Lung microvascular endothelial cell (primary cell): ENCODE measurements at regions not wholly inside any gene's neighbourhood (a gene's known extent, or its start where the extent isn't known, plus 50 kb on each side); places are given as distances from the start of the nearest gene placed in this dataset.

ENCODE experiments used
- DNase-seq, 2 donors: peaks; one replicate each; pipeline versions ENCODE4 v3.0.0 to v3.0.0-alpha.2; 2010; ENCODE audit warnings: low read depth in 2 of 2

GRCh38 chr3:194249323-194250097, 101.6 kb downstream of the CPN2 start:
- DNase-seq = no peak

GRCh38 chr3:194250098-194251002, 100.8 kb downstream of the CPN2 start:
- DNase-seq = peak; percentile 40 to 53

- DNase-seq = no peak
These were observed 100.1 kb downstream of the CPN2 start for GRCh38 chr3:194251007-194251406.

GRCh38 chr3:194251461-194251860, 99.7 kb downstream of the CPN2 start:
- no peak for DNase-seq

- no peak for DNase-seq
These were observed 99.1 kb downstream of the CPN2 start for GRCh38 chr3:194251891-194252560.

- DNase-seq = no peak
These were observed 97.9 kb downstream of the CPN2 start for GRCh38 chr3:194253270-194253669.

GRCh38 chr3:194254040-194254439, 97.1 kb downstream of the CPN2 start:
- no peak for DNase-seq

GRCh38 chr3:194255252-194256039, 95.7 kb downstream of the CPN2 start:
- peak; percentile 97 to 99 for DNase-seq

- DNase-seq = no peak
These were observed 94.8 kb downstream of the CPN2 start for GRCh38 chr3:194256040-194256945.

GRCh38 chr3:194257151-194257621, 93.9 kb downstream of the CPN2 start:
- DNase-seq = no peak

- no peak for DNase-seq
These were observed 93.0 kb downstream of the CPN2 start for GRCh38 chr3:194257916-194258668.

GRCh38 chr3:194259982-194260766, 91.0 kb downstream of the CPN2 start:
- DNase-seq = peak in 1 of 2 donors; percentile 67

- DNase-seq = no peak
These were observed 89.5 kb downstream of the CPN2 start for GRCh38 chr3:194261581-194262063.

GRCh38 chr3:194262176-194262924, 88.8 kb downstream of the CPN2 start:
- DNase-seq = no peak

GRCh38 chr3:194262925-194263305, 88.2 kb downstream of the CPN2 start:
- no peak for DNase-seq

GRCh38 chr3:194264631-194265504, 86.3 kb downstream of the CPN2 start:
- DNase-seq = peak in 1 of 2 donors; percentile 22

GRCh38 chr3:194265505-194265892, 85.6 kb downstream of the CPN2 start:
- peak; percentile 97 to 100 for DNase-seq
